GM18502 (cell line): ENCODE measurements at regions not wholly inside any gene's neighbourhood (a gene's known extent, or its start where the extent isn't known, plus 50 kb on each side); places are given as distances from the start of the nearest gene placed in this dataset.
"Not testable (repeated sequence)": the region's sequence is repeated elsewhere in the genome, so short reads cannot be mapped to it uniquely, and the experiment has no call there.

Experiments used
- ATAC-seq: cut with Tn5 transposase; IDR thresholded peaks from one replicate; pipeline ENCODE4 v1.9.1; 2021; ENCODE audit warnings: mild to moderate bottlenecking; ENCODE audit not compliant: unreplicated experiment, poor library complexity

GRCh38 chr6:90674077-90674476 lies 87.2 kb upstream of the MAP3K7 start:
- not testable (repeated sequence) for ATAC-seq

- ATAC-seq = no peak
Observed at GRCh38 chr6:90669846-90670245, 83.0 kb upstream of the MAP3K7 start.

GRCh38 chr6:90669420-90669819 lies 82.5 kb upstream of the MAP3K7 start:
- no peak for ATAC-seq

GRCh38 chr6:90668141-90668540 lies 81.3 kb upstream of the MAP3K7 start:
- no peak for ATAC-seq

GRCh38 chr6:90663873-90664272 lies 77.0 kb upstream of the MAP3K7 start:
- ATAC-seq = no peak

GRCh38 chr6:90663106-90663505 lies 76.2 kb upstream of the MAP3K7 start:
- ATAC-seq = no peak

- ATAC-seq = no peak
Observed at GRCh38 chr6:90660931-90661330, 74.1 kb upstream of the MAP3K7 start.

- no peak for ATAC-seq
Observed at GRCh38 chr6:90658497-90658896, 71.6 kb upstream of the MAP3K7 start.

GRCh38 chr6:90656325-90656724 lies 69.5 kb upstream of the MAP3K7 start:
- ATAC-seq = no peak

- ATAC-seq = no peak
Observed at GRCh38 chr6:90654806-90655205, 67.9 kb upstream of the MAP3K7 start.

GRCh38 chr6:90654166-90654565 lies 67.3 kb upstream of the MAP3K7 start:
- no peak for ATAC-seq

GRCh38 chr6:90653750-90654149 lies 66.9 kb upstream of the MAP3K7 start:
- no peak for ATAC-seq

GRCh38 chr6:90650041-90650940 lies 63.4 kb upstream of the MAP3K7 start:
- ATAC-seq = no peak

- no peak for ATAC-seq
Observed at GRCh38 chr6:90648873-90649272, 62.0 kb upstream of the MAP3K7 start.

GRCh38 chr6:90646940-90647339 lies 60.1 kb upstream of the MAP3K7 start:
- no peak for ATAC-seq

GRCh38 chr6:90645634-90646033 lies 58.8 kb upstream of the MAP3K7 start:
- no peak for ATAC-seq

- no peak for ATAC-seq
Observed at GRCh38 chr6:90644492-90644891, 57.6 kb upstream of the MAP3K7 start.

GRCh38 chr6:90643381-90643780 lies 56.5 kb upstream of the MAP3K7 start:
- no peak for ATAC-seq

- ATAC-seq = no peak
Observed at GRCh38 chr6:90637320-90637719, 50.4 kb upstream of the MAP3K7 start.
